ENCODE measurements at regions not wholly inside any gene's neighbourhood (a gene's known extent, or its start where the extent isn't known, plus 50 kb on each side); places are given as distances from the start of the nearest gene placed in this dataset.
"Not testable (repeated sequence)": the region's sequence is repeated elsewhere in the genome, so short reads cannot be mapped to it uniquely, and the experiment has no call there.

DNA sequence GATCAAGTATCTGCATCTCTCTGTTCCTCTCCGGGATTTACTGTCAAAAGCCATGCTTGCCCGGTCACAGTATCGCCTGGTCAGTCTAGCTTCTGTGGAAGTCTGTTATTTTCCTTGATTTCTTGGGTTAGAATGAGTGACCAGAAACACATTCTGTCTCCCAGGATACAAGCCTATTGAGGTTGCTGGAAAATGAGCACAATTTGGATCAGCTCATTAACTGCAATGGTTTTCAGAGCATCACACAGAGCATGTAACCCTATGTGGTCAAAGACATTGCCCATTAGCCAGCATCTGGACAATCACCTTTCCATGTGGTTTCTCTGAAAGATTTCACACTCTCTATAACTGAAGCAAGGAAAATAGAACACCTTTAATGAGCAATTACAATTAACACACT is 124.2 kb upstream of the FAM98A start:
- H3K4me3 ChIP-seq (ENCODE audit: low read length), result no peak overlapping the region
- no peak for TF ChIP-seq ZNF274 (IDR thresholded peaks at IDR 0.05; ENCODE audit: low read depth, low read length)

DNA sequence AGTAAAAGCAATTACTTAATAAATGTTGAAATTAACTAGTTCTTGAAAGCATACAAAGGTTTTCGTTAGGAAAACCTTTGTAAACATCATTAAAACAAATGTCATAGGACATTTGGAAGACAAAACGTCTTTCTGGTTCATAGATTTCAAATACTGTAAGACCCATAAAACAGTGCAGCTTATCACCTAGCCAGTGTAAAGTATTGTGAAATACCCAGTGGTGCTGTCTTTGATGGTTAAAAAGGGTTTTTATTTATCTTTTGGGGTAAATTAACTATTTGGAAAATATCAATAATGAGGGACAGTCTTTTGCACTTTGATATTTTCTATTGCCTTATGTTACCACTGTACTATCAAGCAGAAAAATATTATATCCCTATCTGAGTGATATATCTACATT is 120.0 kb upstream of the FAM98A start:
- TF ChIP-seq ZNF274 (IDR thresholded peaks at IDR 0.05; ENCODE audit: low read depth, low read length), result no peak
- H3K4me3 ChIP-seq (ENCODE audit: low read length), result no peak overlapping the region

DNA sequence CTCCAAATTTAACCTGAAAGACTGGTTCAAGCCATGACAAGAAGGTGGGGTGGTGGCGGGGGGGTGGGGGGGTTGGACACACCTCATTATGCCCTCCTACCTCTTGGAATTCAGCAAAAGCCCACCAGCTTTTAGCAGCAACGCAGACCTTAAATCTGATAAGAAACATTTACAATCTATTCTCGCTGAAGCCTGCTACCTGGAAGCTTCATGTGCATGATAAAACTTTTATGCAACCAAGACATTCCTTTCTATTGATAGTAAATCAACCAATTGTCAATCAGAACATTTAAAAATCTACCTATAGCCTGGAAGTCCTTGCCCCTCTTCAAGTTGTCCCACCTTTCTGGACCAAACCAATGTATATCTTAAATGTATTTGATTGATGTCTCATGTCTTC is 113.6 kb upstream of the FAM98A start:
- H3K4me3 ChIP-seq (ENCODE audit: low read length), result no peak overlapping the region
- no peak for TF ChIP-seq ZNF274 (IDR thresholded peaks at IDR 0.05; ENCODE audit: low read depth, low read length)

DNA sequence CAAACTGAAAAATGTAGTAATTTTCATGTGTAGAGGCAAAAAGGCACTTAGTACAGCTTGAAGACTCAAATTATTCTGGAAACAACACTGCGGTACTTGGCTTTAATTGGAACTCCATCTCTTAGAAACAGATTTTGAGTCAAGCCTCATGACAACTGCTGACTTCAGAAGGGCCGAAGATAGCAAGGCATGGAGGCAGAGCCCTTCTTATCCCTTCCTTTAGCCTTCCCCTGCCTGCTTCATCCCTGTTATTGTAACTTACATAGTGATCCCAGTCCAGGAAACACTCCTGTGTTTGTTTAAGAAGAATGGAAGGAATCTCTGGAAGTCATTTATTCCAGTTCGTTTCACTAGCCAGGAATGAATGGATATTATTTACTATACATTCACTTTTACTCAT is 110.9 kb upstream of the FAM98A start:
- no peak overlapping the region for H3K4me3 ChIP-seq (ENCODE audit: low read length)
- no peak for TF ChIP-seq ZNF274 (IDR thresholded peaks at IDR 0.05; ENCODE audit: low read depth, low read length)

DNA sequence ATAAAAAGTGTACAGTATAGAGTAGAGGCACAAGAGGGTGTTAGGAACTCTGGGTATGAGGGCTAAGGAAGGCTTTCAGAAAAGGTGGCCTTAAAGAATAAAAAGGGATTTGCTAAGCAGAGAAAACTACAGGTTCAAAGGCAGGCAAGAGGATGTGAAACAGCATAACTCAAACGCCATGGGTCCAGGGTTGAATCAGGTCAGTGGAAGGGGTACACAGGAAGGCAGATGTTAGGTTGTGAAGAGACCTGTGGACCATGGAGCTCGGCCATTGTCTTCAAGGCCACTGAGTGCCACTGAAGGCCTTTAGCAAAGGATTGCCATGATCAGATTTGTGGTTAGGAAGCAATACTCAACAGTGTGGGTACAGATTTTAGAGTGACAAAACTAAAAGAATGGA is 108.2 kb upstream of the FAM98A start:
- no peak overlapping the region for H3K4me3 ChIP-seq (ENCODE audit: low read length)
- no peak for TF ChIP-seq ZNF274 (IDR thresholded peaks at IDR 0.05; ENCODE audit: low read depth, low read length)

DNA sequence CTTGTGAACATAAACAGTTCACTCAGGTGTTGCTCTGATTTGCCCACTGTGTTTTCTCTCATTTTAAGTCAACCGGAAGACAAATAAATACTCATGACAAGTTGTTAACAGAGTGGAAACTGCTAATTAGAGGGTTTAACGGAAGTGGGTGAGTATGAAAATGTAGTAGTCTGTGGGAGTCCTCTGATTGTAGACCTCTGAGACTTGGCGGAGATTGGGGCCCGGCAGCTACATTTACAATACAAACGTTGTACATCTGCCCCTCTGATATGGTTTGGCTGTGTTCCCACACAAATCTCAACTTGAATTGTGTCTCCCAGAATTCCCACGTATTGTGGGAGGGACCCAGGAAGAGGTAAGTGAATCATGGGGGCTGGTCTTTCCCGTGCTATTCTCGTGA is 107.3 kb upstream of the FAM98A start:
- TF ChIP-seq ZNF274 (IDR thresholded peaks at IDR 0.05; ENCODE audit: low read depth, low read length), result no peak
- no peak overlapping the region for H3K4me3 ChIP-seq (ENCODE audit: low read length)

DNA sequence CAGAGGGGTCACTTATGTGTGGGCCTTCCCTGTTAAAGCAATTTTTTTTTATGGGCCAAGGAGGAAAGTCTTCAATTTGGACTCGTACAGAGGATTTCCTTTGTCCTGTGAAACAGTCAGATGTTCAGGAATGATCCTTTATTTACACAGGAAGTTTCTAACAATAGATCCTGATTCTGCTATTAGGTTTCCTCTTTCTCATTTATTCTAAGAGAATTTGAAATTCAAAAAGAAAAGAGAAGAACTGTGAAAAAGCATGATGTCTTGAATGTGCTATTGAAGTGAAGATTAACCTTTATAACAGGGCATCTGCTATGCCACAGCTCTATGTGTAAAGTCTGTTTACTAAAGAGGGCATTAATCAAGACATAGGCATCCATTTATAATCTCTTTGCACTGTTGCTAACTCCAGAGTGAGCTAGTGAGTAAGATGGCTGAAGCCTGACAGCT is 105.3 kb upstream of the FAM98A start:
- H3K4me3 ChIP-seq (ENCODE audit: low read length), result no peak overlapping the region
- TF ChIP-seq ZNF274 (IDR thresholded peaks at IDR 0.05; ENCODE audit: low read depth, low read length), result no peak

DNA sequence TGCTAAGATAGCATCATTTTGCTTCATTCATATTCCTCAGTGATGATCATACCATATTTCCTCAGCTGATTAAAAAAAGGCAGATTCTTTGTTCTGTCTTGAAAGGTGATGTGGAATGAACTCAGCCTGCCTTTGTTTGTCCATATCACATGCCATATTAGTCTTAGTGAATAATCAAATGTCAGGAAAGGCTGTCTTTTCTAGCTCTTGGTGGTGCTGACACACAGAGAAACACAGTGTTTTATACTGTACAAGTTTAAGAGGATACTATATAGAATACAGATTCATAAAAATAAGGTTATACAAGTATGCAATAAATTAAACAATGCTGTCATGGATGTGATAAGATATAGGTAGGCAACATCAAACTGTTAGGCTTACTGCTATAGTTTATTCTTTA is 97.1 kb upstream of the FAM98A start:
- no peak for TF ChIP-seq ZNF274 (IDR thresholded peaks at IDR 0.05; ENCODE audit: low read depth, low read length)
- H3K4me3 ChIP-seq (ENCODE audit: low read length), result no peak overlapping the region

DNA sequence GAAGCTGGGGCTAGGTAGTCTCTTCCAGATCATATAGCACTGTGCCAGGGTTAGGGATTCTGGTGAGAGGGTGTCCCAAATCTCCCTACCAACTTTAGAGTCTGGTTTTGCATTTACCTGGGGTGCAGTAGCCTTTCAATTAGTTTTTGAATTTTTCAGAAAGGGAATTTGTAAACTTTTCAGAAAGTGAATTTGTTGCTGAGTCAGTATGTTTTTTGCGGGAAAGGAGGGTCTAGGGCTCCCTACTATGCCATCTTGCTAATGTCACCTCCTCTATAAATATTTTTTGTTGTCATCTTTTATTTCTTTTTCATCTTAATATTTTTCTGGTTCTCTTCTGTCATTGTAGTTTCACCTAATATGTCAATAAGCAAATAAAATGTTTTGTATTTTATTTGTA is 95.8 kb upstream of the FAM98A start:
- TF ChIP-seq ZNF274 (IDR thresholded peaks at IDR 0.05; ENCODE audit: low read depth, low read length), result no peak
- no peak overlapping the region for H3K4me3 ChIP-seq (ENCODE audit: low read length)

DNA sequence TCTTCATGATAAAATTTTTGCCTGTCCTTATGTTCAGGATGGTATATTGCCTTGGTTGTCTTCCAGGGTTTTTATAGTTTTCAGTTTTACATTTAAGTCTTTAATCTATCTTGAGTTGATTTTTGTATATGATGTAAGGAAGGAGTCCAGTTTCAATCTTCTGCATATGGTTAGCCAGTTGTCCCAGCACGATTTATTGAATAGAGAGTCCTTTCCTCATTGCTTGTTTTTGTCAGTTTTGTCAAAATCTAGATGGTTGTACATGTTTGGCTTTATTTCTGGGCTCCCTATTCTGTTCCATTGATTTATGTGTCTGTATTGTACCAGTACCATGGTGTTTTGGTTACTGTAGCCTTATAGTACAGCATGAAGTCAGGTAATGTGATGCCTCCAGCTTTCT is 91.6 kb upstream of the FAM98A start:
- H3K4me3 ChIP-seq (ENCODE audit: low read length), result not testable (repeated sequence)

DNA sequence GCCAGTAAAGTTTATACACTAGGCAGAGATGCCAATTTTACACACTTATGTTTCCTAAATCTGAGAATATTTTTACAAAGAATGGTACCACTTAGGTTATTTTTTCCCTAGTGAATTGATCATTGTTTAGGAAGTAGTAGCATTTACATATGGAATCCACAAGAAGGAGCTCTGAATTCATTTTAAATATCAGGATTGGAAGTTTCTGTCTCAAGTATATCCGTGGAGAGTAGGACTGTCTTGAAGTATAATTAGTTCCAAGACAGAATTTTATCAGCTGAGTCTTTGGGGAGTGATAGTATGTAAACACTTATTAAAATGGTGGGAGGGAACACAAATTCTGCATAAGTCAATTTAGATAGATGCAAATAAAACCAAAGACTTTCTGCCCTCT is 82.3 kb upstream of the FAM98A start:
- no peak for TF ChIP-seq ZNF274 (IDR thresholded peaks at IDR 0.05; ENCODE audit: low read depth, low read length)
- H3K4me3 ChIP-seq (ENCODE audit: low read length), result no peak overlapping the region

DNA sequence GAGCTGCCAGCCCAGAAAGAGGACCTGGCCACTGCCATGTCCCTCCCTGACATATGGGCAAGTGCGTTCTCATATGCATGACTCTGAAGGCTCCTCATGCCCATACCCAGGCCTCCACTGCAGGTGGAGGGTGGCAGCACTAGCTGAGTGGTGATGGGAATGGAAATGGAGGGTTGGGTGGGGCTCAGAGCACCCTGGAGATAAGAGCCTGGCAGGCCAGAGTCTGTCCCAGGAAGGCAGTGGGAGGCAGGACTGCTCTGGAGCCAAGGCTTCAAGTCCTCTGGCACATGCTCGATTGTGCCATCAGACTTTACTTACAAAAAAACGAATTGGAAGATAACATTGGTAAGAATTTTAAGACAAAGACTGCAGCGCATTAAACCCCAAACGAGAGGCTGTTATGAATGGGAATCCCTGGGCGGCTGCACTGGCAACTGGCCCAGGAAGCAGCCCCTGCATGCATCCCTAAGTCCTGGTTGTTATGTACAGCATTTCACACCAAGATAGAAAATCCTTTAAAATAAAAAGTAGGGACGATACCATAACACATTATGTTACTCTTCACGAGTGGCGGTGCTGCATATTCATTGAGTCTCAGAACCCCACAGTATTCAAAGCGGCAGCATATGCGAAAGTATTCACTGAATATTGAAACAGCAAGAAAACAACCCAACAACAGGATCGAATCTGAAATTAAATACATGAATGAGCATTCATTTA is 81.7 kb upstream of the FAM98A start:
- H3K4me3 ChIP-seq (ENCODE audit: low read length), result no peak overlapping the region
- no peak for TF ChIP-seq ZNF274 (IDR thresholded peaks at IDR 0.05; ENCODE audit: low read depth, low read length)

DNA sequence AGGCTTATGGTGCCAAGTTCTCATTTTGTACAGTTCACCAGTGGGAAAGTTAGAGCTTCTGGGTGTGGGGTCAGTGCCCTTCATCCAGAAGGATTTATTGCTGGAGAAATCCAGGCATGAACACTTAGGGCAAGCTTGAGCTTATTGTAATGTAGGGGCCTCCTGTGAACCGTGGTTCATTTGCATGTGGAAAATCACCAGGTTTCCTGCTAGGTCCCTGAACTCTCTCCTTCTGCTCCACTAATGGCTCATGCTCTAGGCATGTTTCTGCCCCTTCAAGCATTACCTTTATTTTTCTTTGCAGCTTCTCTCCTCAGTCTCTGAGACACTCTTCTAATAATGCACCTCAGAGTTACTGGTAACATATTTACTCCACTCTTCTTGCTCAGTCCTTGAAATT is 79.3 kb upstream of the FAM98A start:
- TF ChIP-seq ZNF274 (IDR thresholded peaks at IDR 0.05; ENCODE audit: low read depth, low read length), result no peak
- H3K4me3 ChIP-seq (ENCODE audit: low read length), result no peak overlapping the region

DNA sequence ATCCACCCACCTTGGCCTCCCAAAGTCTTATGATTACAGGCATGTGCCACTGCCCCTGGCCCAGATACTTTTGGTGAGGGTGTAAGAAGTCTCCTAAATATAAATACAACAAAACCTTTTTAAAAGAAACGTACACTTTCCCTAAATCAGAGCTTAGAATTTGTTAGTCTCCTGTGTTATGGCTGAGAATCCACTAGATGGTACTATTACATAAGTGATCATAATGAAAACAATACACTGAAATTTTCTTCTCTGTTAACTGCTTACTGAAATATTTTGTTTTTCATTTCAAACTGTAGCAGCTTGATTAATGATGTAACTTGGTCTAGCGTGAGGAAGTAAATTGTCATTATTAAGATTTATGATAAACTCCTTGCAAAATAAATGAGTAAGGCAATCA is 74.8 kb upstream of the FAM98A start:
- no peak overlapping the region for H3K4me3 ChIP-seq (ENCODE audit: low read length)
- TF ChIP-seq ZNF274 (IDR thresholded peaks at IDR 0.05; ENCODE audit: low read depth, low read length), result no peak

DNA sequence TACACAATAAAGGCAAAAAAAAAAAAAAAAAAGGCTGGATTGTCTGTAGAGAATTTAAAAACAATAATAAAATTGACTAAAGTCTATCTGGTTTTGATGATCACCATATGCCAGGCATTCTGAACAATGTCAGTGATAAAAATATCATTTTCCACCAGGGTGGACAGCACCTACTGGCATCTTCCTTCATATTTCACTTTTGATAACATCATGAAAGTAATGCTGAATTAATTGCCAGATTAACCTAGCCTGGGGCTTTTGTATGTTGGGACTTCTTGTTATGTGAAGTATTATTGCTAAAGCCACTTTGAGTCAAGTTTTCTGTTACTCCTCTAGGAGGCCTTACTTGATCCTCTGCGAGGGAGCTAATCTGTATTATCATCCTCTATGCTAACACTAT is 73.8 kb upstream of the FAM98A start:
- no peak overlapping the region for H3K4me3 ChIP-seq (ENCODE audit: low read length)
- no peak for TF ChIP-seq ZNF274 (IDR thresholded peaks at IDR 0.05; ENCODE audit: low read depth, low read length)

DNA sequence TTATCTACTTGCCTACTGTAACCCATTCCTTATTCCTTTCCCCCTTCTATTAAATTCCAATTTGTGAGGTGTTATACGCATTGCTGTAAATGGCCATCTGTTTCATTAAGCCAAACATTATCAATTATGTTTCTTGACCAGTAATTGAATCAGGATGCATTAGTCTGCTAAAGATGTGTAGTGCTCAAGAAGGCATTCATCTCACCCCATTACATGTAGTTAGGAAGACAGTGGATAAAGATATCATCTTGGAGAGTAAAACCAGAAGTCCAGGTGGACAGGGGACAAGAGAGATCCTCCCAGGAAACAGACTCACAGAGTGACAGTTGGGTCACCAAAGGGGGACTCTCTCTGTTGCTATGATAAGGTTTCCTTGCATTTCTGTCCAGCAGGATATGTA is 73.3 kb upstream of the FAM98A start:
- H3K4me3 ChIP-seq (ENCODE audit: low read length), result no peak overlapping the region
- TF ChIP-seq ZNF274 (IDR thresholded peaks at IDR 0.05; ENCODE audit: low read depth, low read length), result no peak

All from GM08714 (cell line).